GM12874 (cell line): ENCODE measurements at regions not wholly inside any gene's neighbourhood (a gene's known extent, or its start where the extent isn't known, plus 50 kb on each side); places are given as distances from the start of the nearest gene placed in this dataset.
A peak's percentile ranks its signal among the peaks of the same experiment; 100 is the strongest.

Experiments
- TF ChIP-seq, protein P1 (sequence below): IDR thresholded peaks from 2 replicates; pipeline ENCODE4 v1.5.1; 2011; ENCODE audit warnings: low read depth, mild to moderate bottlenecking, control low read depth, low read length, moderate library complexity; ENCODE audit not compliant: insufficient read depth

DNA sequence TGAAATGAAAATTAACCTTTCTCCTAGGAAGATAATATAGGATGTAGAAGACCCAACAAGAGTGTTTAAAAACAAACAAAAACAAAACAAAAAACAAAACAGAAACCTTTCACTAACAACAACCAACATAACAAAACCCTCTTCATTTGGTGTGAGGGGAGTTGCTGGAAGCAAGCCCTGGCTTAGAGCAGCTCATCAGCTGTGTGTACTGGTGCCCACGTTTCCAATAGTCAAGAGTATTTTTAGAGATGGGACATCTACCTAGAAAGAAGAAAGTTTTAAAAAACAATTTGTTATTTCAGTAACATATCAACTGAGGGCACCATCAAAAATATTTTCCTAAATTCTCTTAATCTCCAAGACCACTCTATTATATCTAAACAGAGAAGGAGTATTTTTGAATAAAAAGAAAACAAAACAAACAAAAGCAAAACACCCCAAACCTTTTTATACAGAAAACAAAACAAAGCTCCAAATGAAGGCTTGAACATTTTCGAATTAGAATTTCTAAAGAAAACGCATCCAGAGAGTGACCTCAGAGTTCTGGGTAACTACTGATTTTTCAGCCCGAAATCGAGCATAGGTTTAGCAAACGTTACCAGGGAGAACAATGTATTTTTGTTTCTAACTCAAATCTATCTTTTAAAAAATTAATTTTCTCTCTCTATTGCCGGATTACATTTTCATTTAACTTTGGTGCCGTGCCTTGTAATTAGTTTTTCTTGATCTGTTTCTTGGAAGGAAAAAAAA is 134.6 kb downstream of the INSIG2 start:
- TF ChIP-seq, protein P1, sequence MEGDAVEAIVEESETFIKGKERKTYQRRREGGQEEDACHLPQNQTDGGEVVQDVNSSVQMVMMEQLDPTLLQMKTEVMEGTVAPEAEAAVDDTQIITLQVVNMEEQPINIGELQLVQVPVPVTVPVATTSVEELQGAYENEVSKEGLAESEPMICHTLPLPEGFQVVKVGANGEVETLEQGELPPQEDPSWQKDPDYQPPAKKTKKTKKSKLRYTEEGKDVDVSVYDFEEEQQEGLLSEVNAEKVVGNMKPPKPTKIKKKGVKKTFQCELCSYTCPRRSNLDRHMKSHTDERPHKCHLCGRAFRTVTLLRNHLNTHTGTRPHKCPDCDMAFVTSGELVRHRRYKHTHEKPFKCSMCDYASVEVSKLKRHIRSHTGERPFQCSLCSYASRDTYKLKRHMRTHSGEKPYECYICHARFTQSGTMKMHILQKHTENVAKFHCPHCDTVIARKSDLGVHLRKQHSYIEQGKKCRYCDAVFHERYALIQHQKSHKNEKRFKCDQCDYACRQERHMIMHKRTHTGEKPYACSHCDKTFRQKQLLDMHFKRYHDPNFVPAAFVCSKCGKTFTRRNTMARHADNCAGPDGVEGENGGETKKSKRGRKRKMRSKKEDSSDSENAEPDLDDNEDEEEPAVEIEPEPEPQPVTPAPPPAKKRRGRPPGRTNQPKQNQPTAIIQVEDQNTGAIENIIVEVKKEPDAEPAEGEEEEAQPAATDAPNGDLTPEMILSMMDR: no peak

DNA sequence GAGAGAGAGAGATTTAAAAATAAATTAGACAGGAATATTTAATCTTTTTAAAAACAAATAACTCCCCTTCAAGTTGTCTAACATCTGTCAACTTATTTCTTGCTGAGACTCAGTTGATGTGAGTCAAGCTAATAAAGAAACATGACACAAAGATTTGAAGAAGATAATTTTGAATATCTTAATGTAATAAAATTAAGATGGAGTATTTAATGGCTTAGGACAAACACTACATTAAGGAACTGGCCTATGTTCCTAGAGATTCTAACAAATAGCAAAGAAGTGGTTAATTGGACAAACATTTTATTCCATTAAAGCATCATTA is 134.0 kb downstream of the INSIG2 start:
- TF ChIP-seq, protein P1: no peak

DNA sequence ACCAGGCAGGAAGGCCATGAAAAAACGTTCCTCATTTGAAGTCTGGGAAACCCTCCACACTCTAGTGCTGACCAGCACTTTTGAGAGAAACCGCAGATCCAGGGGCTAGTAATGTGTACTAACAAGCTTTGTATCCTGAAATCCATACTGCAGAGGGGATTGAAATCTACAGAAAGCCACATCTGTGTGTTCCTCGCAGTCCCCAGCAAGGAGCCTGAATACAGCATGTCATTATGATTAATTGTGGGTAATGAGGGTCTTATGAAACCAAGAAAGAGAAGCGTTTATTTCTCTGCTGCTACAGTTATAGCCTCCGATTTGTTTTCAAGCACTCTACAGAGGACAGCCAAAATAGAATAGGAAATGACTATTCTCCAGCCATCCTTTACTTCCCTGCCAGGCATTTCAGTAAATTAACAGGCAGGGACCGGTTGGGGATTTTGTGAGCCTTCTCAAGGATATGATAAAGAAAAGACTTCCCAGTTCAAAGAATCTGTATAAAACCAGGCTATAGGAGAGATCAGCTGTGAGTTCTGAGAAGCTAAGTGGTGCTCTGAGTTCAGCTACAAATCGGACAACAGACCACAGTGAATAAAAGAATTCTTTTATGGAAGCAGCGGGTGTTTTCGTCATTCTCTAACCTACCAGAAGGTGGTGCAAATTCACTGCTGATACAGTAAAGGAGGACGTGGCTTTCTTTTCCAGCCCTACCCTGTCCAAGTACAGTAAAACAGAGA is 133.4 kb downstream of the INSIG2 start:
- TF ChIP-seq, protein P1: peak; percentile 62

DNA sequence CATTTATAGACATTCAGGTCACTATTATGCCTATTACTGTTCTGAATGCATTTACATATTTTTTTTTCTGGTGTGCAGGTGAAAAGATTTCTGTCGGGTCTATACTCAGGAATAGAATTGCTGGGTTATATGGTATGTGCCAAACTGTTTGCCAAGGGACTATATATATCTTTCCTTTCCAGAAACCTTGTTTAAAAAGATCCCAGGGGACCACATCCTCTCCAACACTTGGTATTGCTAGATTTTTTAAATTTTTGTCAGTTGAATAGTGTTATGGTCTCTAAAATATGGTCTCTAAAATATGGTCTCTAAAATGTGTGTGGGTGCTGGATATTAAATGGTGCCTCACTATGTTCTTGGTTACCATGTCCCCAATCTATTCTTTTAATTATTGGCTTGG is 131.3 kb downstream of the INSIG2 start:
- TF ChIP-seq, protein P1: no peak

- TF ChIP-seq, protein P1: no peak
Observed at GRCh38 chr2:118216224-118216623, 128.0 kb downstream of the INSIG2 start.

- TF ChIP-seq, protein P1: no peak
Observed at GRCh38 chr2:118209727-118210126, 121.5 kb downstream of the INSIG2 start.

DNA sequence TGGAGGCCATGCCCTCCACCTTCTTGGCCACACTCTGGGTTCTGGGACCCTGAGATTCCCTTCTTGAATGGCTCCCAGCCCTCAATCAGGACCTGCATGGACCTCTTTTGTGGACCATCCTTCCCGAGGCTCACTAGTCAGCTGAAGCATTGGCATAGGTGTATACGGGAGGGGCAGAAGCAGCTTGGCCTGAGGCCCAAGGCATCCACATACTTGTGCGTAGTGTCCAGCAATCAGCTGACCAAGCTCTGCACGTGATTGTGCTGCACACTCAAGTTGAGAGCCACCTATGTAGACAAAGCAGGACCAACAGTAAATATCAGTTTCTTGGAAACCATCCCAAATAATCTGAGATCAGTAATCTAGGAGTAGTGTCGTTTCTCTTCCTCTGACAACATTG is 119.6 kb downstream of the INSIG2 start:
- TF ChIP-seq, protein P1: no peak
